ENCODE measurements at regions not wholly inside any gene's neighbourhood (a gene's known extent, or its start where the extent isn't known, plus 50 kb on each side); places are given as distances from the start of the nearest gene placed in this dataset.
"Not testable (repeated sequence)": the region's sequence is repeated elsewhere in the genome, so short reads cannot be mapped to it uniquely, and the experiment has no call there.

DNA sequence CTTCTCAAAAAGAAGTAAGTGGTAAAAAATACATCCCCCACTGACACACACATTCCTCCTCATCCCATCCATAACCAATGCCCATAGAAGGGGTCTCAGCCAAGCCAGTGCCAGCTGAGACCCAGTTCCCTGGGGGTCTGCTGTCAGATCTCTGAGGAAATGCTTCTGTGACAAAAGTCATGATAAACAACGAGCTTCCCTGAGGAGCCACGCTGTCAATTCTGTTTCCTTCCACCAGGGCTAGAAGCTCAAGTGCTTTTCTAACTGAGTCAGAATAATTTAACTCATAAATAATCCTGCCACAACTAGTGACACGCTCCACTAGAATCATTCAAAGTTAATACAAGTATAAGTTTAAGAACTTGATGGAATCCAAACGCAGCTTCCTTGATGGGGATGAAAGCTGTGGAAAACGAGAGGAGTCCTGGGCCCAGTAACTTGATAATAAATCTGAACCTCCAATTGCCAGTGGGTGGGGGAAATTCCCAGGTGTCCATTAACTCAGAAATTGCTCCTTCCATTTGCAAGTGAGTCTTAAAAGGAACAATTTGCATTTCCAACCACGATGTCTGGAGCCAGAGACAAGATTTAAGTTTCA is 348.7 kb upstream of the LMCD1 start:
- DNase-seq, result no peak

GRCh38 chr3:8153800-8154199 is 347.8 kb upstream of the LMCD1 start:
- no peak for DNase-seq

GRCh38 chr3:8154617-8155016 is 347.0 kb upstream of the LMCD1 start:
- no peak for DNase-seq

- DNase-seq, result no peak
These were observed 345.5 kb upstream of the LMCD1 start for GRCh38 chr3:8156138-8156537.

- DNase-seq, result no peak
These were observed 344.8 kb upstream of the LMCD1 start for GRCh38 chr3:8156831-8157230.

DNA sequence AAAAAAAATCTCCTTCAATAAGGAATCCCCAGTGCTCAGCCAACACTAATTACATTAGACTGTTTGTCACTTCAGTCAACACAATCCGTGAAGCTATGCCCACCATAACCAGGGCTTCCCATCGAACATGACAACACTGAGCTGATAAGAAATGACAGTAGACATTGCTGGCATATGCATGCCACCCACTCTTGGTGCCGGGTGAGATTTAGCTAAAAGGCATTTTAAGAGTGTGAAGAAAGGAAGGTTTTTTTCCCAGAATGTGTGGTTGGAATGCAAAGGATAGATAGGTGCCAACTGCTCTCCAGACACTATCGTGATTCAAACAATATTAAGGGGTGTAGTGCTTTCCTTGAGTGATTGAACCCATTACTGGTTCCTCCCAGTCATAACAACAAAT is 344.0 kb upstream of the LMCD1 start:
- DNase-seq, result no peak

- DNase-seq, result no peak
These were observed 337.5 kb upstream of the LMCD1 start for GRCh38 chr3:8164145-8164544.

- DNase-seq, result no peak
These were observed 335.6 kb upstream of the LMCD1 start for GRCh38 chr3:8166014-8166413.

DNA sequence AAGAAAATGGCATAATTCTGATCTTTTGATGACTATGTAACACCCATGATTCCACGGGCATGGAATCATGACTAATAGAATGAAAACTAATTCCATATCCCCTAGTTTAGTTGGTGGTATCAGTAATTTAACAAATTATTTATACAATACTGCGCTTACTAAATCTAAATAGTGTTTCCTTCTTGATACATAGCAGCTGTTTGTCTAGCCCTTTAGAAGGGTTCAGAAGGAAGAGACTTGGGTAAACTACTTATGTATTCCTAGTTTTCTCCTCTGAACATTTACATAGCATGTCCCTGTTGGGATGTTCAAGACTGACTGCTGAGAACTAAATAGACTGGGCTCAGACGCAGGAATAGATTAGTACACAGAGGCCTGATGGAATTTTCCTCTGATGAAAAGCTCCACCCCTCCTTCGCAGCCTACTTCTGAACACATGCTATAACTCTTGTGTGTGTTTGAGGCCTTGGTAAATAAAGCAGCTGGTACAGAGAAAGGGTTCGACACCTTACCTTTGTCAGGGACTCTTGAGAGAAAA is 330.6 kb upstream of the LMCD1 start:
- no peak for DNase-seq

GRCh38 chr3:8173892-8174291 is 327.7 kb upstream of the LMCD1 start:
- DNase-seq, result no peak

- DNase-seq, result not testable (repeated sequence)
These were observed 324.7 kb upstream of the LMCD1 start for GRCh38 chr3:8176759-8177483.

DNA sequence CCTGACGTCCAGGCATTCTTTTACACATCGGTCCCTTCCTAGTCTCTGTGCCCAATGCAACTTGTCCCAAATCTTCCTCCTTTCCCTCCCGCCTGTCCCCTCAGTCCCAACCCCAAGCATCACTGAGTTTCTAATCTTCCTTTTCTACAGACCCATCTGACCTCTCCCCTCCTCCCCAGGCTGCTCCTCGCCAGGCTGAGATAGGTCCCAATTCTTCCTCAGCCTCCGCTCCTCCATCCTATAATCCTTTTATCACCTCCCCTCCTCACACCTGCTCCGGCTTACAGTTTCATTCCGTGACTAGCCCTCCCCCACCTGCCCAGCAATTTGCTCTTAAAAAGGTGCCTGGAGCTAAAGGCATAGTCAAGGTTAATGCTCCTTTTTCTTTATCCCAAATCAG is 323.1 kb upstream of the LMCD1 start:
- not testable (repeated sequence) for DNase-seq

GRCh38 chr3:8182904-8183303 is 318.7 kb upstream of the LMCD1 start:
- no peak for DNase-seq

- DNase-seq, result no peak
These were observed 318.0 kb upstream of the LMCD1 start for GRCh38 chr3:8183627-8184026.

GRCh38 chr3:8186213-8186612 is 315.4 kb upstream of the LMCD1 start:
- no peak for DNase-seq

GRCh38 chr3:8187996-8188395 is 313.6 kb upstream of the LMCD1 start:
- no peak for DNase-seq

DNA sequence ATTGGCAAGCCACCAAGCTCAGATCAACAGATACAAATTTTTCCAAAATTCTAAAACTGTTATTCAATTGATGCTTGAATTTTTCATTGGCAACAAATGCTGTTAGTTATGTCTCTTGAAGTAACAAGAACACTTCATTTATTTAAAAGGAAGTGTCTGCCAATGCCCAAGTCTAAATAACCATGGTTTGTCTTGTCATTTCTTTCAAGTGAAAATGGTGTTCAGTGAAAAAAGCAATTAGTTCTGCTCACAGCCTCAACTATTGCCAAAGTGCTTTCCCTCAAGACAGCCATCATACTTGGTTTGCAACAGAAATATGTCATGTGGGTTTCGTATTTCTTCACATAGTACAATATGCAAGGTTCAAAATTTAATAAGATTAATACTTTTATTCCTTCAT is 312.6 kb upstream of the LMCD1 start:
- no peak for DNase-seq

- no peak for DNase-seq
These were observed 310.2 kb upstream of the LMCD1 start for GRCh38 chr3:8191406-8191805.

DNA sequence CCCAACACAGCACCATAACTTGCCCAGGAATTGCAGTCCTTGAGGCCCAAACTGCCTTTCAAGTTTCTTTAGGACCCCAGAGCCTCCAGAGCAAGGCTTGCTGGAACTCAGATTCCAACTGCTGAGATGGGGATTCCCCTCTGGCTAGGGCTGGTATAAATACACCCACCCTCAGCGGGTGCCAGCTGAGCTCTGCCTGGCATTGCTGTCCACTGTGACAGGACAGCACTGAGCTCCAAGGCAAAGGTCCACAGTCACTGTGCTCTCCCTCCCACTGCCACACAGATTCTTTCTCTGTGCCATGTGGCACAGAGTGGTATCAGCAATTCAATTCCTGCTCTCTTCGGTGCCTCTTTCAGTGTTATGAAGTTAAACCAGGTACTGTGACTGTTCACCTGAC is 304.2 kb upstream of the LMCD1 start:
- DNase-seq, result no peak

GRCh38 chr3:8198605-8199004 is 303.0 kb upstream of the LMCD1 start:
- DNase-seq, result no peak

GRCh38 chr3:8200996-8201395 is 300.6 kb upstream of the LMCD1 start:
- DNase-seq, result no peak

DNA sequence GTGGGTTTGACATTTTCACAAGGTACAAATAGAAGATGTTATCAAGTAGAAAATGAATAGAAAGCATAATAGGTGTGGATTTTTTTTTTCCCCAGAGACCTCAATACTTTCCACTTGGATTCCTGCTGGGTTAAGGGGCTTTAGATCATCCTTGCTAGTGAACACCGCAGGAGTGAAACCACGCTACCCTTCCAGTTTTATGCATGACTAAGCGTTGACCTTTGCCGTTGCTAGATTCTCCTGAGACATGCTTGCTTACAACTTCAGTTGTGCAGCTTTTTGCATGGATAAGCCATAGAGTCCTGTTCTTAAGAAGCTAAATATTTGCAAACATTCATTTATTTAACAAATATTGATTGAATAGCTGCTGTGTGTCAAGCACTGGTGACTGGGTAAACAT is 299.7 kb upstream of the LMCD1 start:
- no peak for DNase-seq

DNA sequence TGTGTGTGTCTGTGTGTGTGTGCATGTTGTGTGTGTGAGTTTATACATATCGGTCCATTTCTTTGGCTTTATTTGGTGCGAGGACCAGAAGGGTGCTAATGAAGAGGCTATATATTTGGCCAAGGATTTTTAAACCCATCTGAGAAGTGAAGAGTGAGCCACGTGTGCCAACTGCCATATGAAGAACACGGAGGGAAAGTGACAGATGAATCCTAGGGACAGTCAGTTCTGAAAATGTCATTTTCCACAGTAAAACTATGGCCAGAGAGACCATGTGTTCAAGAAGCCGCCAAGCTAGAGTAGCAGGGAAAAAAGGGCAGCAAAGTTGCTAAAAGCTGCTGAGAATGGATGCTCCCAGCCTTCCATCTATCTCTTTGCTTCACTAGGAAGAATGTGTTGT is 297.3 kb upstream of the LMCD1 start:
- DNase-seq, result no peak

- DNase-seq, result no peak
These were observed 296.6 kb upstream of the LMCD1 start for GRCh38 chr3:8204853-8205650.
